Left ventricle myocardium inferior (tissue), 1 donor: ENCODE measurements at regions not wholly inside any gene's neighbourhood (a gene's known extent, or its start where the extent isn't known, plus 50 kb on each side); places are given as distances from the start of the nearest gene placed in this dataset.

Experiments used
- DNase-seq: peaks from one replicate; pipeline ENCODE4 v3.0.0-alpha.2; 2020
- H3K27ac ChIP-seq: fragments of 200-600 bp; replicated peaks from 2 replicates; pipeline ENCODE4 v1.8.0; 2021
- H3K27me3 ChIP-seq: fragments of 200-600 bp; 2 replicates; pipeline ENCODE4 v1.8.0; 2021; ENCODE audit warnings: low read depth
- H3K36me3 ChIP-seq: fragments of 200-600 bp; 2 replicates; pipeline ENCODE4 v1.8.0; 2021
- H3K4me1 ChIP-seq: fragments of 200-600 bp; 2 replicates; pipeline ENCODE4 v1.8.0; 2021
- H3K4me3 ChIP-seq: fragments of 200-600 bp; 2 replicates; pipeline ENCODE4 v1.8.0; 2021; ENCODE audit warnings: mild to moderate bottlenecking, moderate library complexity
- H3K9me3 ChIP-seq: fragments of 200-600 bp; replicated peaks from 2 replicates; pipeline ENCODE4 v1.8.0; 2021
- intact Hi-C: fragments of 100-400 bp; cut with micrococcal nuclease; formaldehyde crosslinking; loops from one replicate; pipeline ENCODE4 v1.11.0; 2022
- TF ChIP-seq, protein P1 (sequence below): fragments of 200-600 bp; IDR thresholded peaks from 2 replicates; pipeline ENCODE4 v1.8.0; 2021; ENCODE audit warnings: antibody characterized with exemption, mild to moderate bottlenecking, borderline replicate concordance
- donor health status: DM: no; HTN: yes; CAD: no; lungs with severe emphysema.

DNA sequence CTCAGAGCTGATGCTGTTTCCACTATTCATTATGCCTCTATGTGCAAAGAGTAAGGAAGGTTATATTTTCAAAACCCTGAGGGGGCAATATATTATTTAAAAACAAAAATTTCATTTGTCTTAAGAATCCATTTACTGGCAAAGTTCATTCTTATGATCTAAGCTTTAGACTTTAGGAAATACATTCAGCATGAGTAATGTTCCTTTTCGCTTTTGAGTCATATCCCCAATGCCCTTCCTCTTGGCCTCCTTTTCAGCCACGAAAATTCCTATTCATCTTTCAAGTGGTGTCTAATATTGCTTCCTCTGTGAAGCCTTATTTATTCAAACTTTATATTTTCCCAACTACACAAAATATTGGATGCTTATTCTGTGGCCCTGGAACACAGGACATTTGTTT is 1317.0 kb downstream of the PCDH9 start:
- Histone ChIP-seq H3K36me3 (no peaks in the 10 kb centered on the region), H3K4me3 (no peak overlapping the region), H3K27me3 (no peaks in the 10 kb centered on the region), H3K27ac (peak overlapping the region; percentile 56), H3K9me3 (peaks cover 5% of the 10 kb centered on the region), H3K4me1 (peaks cover 30% of the 10 kb centered on the region)
- TF ChIP-seq, protein P1, sequence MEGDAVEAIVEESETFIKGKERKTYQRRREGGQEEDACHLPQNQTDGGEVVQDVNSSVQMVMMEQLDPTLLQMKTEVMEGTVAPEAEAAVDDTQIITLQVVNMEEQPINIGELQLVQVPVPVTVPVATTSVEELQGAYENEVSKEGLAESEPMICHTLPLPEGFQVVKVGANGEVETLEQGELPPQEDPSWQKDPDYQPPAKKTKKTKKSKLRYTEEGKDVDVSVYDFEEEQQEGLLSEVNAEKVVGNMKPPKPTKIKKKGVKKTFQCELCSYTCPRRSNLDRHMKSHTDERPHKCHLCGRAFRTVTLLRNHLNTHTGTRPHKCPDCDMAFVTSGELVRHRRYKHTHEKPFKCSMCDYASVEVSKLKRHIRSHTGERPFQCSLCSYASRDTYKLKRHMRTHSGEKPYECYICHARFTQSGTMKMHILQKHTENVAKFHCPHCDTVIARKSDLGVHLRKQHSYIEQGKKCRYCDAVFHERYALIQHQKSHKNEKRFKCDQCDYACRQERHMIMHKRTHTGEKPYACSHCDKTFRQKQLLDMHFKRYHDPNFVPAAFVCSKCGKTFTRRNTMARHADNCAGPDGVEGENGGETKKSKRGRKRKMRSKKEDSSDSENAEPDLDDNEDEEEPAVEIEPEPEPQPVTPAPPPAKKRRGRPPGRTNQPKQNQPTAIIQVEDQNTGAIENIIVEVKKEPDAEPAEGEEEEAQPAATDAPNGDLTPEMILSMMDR = no peak
- DNase-seq = no peak
- intact Hi-C loops = no loop called here

DNA sequence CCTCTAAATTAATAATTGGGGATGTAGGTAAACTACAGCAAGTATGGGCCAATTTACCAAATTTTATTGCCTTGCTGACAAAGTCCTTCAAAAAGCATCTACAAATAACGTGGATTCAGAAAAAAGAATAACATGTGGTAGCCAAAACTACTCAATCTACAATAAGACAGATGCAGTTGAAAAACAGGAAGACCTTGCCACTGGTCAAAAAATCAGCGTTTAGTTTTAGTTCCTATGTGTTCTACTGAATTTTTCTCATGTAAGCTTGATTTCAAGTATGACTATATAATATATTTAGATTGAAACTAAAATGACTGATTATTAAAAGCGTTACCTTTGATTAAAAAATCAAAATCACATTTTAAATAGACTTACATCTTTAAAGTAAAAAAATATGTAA is 1317.6 kb downstream of the PCDH9 start:
- Histone ChIP-seq H3K4me1 (peaks cover 30% of the 10 kb centered on the region), H3K27me3 (no peaks in the 10 kb centered on the region), H3K9me3 (peaks cover 11% of the 10 kb centered on the region), H3K36me3 (no peaks in the 10 kb centered on the region), H3K4me3 (no peak overlapping the region), H3K27ac (peak overlapping the region; percentile 56)
- no peak for DNase-seq
- TF ChIP-seq, protein P1 = no peak
- intact Hi-C loops = no loop called here

DNA sequence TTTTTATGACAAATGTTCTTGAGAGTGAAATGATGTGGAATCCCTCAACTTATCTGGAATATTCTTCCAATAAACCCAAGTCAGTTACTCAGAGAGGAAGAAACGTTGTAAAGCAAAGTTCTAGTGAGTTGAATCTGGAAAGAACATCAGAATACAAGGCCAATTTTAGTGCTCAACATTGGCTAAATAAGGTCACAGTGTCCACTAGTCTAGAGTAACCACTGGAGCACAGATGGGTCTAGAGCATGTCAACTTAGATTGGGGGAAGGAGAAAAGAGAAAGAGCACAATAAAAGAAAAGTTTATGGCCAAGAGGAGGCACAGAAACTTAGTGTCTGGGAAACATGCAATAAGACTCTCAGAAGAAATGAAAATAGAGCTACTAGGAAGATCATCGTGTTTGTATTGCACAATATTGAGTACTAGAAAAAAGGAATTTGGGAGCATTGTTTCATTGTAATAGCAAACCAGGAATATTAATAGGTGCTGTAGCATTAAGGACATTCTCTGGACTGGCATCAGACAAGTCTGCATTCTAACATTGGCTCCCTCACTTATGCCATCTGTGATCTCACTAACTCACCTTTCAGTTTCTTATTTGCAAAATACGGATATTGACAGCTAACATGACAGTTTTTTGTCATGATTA is 1318.5 kb downstream of the PCDH9 start:
- no peak for DNase-seq
- Histone ChIP-seq H3K4me1 (peaks cover 30% of the 10 kb centered on the region), H3K27ac (peak overlapping the region; percentile 56), H3K27me3 (no peaks in the 10 kb centered on the region), H3K9me3 (peaks cover 14% of the 10 kb centered on the region), H3K4me3 (no peak overlapping the region), H3K36me3 (no peaks in the 10 kb centered on the region)
- intact Hi-C loops = no loop called here
- TF ChIP-seq, protein P1 = no peak

DNA sequence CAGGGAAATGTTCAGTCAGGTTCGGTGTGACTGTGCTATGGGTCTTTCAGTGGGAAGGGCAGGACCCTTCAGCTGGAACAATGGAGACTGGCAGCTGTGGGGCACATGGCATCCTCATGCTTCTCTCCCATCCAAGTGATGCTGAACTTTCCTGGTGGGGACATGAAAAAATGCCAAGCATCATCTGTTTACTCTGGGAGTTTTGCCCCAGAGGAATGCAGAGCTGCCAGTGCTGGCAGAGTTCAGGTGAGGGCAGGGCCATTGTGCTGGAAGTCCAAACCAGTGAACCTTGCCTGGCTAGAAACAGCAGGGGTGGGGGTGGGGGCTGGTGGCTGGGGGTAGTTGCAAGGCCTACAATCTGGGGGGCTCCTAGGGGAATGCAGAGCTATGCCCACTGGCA is 1320.6 kb downstream of the PCDH9 start:
- Histone ChIP-seq H3K4me1 (peaks cover 21% of the 10 kb centered on the region), H3K27me3 (no peaks in the 10 kb centered on the region), H3K4me3 (no peak overlapping the region), H3K36me3 (no peaks in the 10 kb centered on the region), H3K27ac (no peak overlapping the region), H3K9me3 (peaks cover 14% of the 10 kb centered on the region)
- intact Hi-C loops = no loop called here
- TF ChIP-seq, protein P1 = no peak
- DNase-seq = no peak

DNA sequence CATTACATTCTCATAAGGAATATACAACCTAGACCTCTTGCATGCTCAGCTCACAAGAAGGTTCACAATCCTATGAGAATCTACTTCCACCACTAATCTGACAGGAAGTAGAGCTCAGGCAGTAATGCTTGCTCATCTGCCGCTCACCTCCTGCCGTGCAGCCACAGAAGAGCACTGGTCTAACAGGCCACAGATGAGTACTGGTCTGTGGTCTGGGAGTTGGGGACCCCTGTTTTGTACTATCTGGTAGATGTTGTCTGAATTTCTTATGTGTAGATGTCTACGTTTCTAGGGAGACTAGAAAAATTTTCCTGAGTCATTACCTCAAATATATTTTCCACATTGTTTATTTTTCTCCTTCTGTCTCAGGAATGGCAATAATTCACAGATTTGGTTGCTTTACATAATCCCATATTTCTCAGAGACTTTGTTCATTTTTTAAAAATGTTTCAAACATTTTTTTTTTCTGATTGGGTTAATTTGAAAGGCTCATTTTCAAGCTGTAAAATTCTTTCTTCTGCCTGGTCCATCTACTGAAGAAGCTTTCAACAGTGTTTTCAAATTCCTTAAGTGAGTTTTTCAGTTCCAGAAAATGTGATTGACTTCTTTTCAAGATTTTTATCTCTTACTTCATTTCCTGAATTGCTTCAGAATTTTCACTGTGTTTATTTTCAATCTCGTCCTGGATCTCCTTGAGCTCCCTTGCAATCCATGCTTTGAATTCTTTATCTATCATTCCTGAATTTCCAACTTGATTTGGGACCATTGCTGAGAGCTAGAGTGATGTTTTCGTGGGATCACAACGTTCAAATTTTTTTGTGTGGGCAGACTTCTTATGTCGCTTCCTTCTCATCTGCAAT is 1322.2 kb downstream of the PCDH9 start:
- H3K4me1 ChIP-seq = peaks cover 10% of the 10 kb centered on the region
- intact Hi-C loops = no loop called here
- DNase-seq = no peak
- no peak overlapping the region for H3K4me3 ChIP-seq
- H3K27me3 ChIP-seq = no peaks in the 10 kb centered on the region
- H3K9me3 ChIP-seq = peaks cover 22% of the 10 kb centered on the region
- TF ChIP-seq, protein P1 = no peak
- no peak overlapping the region for H3K27ac ChIP-seq
- H3K36me3 ChIP-seq = no peaks in the 10 kb centered on the region
